GM21576 (cell line): ENCODE measurements at regions not wholly inside any gene's neighbourhood (a gene's known extent, or its start where the extent isn't known, plus 50 kb on each side); places are given as distances from the start of the nearest gene placed in this dataset.

ENCODE experiments used
- ATAC-seq: cut with Tn5 transposase; IDR thresholded peaks from one replicate; pipeline ENCODE4 v1.9.1; 2021; ENCODE audit warnings: mild to moderate bottlenecking, moderate library complexity; ENCODE audit not compliant: unreplicated experiment

DNA sequence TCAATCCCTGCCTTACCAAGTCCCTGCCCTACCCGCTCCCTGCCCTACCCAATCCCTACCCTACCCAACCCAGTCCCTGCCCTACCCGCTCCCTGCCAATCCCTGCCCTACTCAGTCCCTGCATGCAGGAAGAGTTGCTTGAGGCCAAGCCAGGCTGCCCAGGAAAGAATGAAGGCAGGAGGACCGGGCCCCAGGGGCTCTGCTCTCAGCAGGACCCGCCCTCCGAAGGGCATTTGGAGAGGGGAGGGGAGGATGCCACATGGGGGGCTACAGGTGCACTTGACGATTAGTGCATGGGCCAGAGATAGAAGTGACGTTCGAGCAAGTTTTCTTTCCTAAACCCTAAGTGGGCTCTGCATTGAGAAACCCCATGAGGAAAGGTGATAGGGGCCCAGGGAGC, 581.2 kb downstream of the TBC1D22A start:
- ATAC-seq: no peak

DNA sequence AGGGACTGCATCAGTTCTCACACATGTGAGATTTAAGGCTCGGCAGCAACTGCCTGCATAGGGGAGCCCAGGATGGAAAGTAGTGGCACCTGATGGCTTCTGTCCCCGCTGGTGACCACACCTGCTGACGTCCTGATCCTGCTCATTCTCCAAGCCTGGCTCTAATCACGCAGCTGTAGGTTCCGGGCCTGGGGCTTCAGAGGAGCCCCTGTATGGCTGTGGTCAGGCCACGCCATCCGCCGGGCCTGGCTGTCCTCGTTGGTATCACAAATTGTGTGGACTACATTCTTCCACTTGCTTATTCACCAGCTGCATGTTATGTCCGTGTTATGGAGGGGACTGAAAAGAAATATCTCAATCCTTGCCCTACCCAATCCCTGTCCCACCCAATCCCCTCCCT, 580.0 kb downstream of the TBC1D22A start:
- ATAC-seq: no peak

DNA sequence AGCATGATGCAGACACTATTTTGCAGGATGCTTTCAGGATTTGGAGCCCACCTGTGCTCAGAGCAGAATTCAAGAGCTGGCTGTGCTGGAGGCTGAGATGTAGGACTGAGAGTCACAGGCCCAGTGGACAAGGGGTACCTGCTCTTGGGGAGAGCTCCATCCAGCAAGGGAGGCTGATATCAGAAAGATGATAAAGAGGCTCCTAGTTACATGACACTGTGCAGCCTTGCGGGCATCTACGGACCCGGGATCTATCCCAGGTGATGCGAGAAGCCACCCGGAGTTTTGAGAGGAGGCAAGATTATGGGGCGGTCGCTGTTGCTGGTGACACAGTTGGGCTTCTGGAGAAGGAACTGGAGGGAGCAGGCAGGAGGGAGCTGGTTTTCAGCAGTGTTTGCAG, 579.0 kb downstream of the TBC1D22A start:
- no peak for ATAC-seq

DNA sequence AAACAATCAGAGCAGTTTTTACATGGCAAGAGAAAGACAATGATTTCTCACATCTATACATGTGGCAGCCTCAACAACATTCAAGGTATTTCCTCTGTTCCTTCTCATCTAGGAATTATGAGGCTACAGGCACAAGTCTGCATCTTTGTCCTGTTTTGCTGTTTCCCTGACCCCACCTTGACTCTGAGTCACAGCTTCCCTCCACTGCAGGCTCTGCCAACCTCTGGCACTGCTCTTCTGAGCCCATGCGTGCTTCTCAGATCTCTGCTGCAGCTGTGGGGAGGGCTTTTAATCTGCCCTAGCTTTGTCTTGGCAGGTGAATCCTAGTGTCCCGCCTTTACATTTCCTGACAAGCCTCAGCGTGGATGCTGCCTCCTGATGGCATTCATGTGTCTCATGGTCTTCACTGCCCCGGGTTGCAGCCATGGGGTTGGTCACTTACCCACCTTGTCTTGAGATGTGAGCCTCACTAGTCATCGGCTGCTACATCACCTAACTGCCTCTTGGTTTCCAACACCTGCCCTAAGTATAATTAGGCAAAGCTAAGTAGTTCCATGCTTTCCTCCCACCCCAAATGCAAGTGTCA, 578.5 kb downstream of the TBC1D22A start:
- ATAC-seq: no peak

DNA sequence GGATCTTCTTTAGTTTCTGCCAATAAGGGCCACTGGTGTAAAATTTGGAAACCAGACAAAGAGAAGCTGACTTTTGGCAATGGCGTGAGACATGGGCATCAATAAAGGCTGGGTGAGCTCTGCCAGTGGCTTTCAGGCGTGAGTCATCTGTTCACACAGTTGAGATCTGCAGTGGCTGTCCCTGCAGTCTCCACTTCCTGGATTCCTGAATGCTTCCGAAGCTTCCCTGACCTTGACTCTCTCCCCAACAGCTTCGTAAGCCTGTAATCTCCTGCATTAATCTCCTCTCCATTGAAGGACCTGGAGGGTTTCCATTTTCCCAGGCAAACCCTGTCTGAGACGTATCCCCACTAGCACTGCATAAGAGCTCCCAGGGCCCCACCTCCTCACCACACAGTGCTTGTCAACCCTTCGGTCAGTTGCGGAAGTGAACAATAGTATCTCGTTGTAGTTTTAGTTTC, 574.7 kb downstream of the TBC1D22A start:
- no peak for ATAC-seq

DNA sequence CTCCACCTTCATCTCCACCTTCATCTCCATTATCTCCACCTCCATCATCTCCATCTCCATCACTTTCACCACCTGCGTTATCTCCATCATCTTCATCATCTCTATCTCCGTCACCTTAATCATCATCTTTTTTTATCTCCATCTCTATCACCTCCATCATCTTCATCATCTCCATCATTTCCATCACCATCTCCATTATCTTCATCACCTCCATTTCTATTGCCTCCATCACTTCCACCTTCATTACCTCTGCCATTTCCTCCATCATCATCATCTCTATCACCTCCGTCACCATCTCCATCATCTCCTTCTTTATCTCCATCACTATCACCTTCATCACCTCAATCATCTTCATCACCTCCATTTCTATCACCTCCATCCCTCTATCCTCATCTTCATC, 573.5 kb downstream of the TBC1D22A start:
- no peak for ATAC-seq

DNA sequence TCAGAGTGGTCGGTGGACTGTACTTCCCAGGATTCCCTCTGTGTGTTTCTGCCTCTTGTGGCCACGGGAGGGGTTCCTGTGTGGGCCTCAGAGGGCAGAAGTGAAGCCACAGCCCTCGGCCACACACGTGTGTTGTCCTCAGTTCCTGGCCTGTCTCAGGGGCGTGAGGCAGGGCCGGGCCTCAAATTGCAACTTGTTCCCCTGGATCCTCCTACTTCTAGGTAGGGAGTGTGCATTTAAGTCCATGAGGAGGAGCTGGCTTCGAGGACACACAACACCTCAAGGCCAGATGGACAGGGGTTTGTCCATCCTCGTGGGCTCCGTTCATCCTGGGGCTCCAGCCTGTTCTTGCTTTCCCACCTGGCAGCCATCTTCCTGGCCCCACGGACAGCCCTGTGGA, 573.0 kb downstream of the TBC1D22A start:
- no peak for ATAC-seq

DNA sequence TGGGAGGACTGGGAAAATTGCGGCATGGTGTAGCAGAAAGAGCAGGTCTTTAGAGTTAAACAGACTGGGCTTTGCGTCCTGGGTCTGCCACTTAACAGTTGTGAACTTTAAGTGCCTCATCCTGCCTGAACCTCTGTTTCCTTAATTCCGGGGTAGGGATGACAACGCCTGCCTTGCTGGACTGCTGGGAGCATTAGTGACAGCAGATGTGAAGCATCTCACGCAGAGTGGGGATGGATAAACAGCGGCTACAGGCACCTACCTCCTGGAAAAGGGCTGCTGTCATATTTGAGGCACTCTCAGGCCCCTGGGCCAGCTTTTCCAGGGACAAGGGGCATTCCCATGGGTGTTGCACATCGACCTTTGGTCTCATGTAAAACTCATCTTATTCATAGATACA, 572.2 kb downstream of the TBC1D22A start:
- no peak for ATAC-seq

DNA sequence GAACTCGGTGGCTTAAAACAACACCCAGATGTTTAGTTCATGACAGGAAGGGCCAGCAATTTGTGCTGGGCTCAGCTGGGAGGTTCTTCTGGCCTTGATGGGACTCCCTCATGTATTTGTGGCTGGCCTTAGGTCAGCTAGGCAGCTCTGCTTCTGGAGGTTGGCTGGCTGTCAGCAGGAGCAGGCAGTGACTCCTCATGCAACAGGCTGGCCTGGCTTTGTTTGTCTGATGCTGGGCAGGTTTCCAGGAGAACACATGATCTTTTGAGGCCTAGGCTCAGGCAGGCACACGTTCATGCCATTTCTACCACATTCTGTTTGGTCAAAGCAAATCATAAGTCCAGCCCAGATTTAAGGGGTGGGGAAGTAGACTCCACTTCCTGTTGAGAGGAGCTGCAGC, 571.2 kb downstream of the TBC1D22A start:
- no peak for ATAC-seq

DNA sequence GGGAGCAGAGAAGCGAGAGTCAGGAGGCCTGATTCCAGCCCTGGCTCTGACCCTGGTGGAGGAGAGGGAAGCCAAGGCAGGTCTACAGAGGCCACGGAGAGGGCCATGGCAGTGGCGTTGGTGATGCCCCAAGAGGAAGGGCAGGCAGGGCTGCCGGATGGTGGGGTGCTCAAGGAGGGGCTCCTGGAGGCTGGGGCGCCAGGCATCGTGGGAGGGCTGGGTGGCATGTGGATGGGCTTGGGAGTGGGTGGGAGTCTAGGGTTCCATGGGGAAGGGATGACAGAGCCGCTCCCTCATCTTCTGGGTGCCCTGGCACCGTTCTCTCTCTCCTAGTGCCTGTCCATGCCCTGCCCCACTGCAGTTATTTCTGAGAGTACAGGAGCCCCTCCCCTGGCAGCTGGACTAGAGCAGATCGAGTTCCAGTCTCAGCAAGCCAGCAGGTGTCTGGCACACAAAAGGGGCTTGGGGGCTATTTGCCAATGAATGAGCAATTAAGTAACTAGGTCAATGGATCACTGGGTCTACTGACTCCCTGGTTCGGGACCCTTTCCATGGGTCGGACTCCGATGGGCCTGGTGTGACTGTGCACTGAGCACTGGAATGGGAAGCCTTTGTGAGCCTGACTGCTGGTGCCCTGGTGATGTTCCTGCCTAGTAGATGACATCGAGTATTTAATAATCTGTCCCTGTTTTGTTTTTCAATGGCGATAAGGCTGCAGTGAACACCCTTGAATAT, 570.0 kb downstream of the TBC1D22A start:
- no peak for ATAC-seq

DNA sequence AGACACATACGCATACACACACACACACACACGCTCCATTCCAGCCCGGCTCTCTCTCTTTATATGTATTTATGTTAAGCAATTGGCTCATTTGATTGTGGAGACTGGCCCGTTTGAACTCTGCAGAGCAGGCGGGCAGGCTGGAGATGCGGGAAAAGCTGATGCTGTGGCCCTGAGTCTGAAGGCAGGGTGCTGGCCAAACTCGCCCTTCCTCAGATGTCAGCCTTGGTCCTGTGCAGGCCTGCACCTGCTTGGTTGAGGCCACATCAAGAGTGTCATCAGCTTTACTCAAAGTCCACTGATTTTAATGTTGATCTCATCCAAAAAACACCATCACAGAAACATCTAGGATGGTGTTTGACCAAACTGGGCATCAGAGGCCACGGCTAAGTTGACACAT, 569.3 kb downstream of the TBC1D22A start:
- no peak for ATAC-seq

DNA sequence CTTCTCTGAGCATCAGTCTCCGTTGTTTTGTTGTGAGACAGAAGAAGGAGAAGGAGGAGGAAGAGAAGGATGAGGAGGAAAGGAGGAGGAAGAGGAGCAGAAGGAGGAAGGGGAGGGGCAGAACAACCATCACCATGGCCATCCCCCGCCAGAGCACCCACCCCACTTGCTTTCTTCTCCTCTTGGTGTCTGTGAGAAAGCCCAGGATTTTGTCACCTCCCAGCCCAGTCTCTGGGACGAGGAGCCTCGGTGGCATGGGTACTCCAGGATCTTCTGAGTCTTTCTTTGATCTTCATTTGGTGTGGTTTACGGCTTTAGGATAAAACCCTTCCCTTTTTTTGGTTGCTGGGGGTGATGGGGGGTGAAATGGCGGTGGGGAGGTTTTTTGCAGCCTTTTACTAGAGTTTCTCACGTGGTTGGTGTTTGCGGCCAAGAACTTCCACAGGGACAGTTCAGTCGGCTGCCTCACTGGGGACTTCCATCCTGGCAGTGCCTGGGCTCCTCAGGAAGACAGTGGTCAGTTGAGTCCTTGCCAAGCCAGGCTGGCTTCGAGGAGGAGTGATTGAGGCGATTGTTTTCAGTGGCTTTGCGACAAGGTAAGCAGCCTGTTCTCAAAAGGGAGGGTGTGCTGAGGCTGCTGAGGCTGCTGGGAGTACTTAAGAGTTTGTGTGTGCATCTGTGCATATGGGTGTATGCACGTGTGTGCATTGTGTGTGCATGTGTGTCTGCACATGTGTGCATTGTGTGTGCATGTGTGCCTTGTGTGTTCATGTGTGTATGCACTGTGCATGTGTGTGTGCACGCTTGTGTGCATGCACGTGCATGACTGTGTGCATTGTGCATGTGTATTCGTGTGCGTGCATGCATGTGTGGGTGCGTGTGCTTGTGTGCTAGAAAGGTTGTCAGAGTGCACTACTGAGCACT, 567.5 kb downstream of the TBC1D22A start:
- ATAC-seq: no peak

DNA sequence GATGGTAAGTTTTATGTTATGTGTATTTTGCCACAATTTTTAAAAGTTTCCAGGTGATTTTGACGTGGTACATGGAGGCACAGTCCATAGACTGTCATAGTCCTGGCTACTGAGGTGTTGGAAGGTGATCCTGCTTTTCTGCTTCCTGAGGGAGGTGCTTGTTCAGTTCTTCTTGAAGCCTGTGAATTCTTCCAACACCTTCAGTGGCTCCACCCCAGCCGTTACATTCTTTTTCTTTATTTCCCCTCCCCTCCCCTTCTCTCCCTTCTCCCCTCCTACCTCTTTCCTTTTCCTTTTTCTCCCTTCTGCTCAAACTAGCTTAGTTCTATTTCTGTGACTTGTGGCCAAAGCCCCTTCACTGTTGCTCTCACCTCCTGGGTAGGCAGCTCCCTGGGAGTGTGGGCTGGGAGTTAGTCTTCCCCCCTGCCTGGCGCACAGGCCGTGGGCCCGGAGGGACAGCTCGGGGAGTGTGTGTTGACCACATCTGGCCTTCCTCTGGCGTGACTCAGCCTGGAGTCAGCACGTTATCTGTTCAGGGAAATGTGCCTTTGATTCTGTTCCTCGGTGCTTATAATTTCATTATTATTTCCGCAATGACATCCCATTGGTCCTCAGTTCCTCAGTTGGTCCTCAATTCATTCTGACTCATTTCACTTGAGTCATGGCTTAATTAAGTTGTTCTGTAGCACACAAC, 566.2 kb downstream of the TBC1D22A start:
- no peak for ATAC-seq

DNA sequence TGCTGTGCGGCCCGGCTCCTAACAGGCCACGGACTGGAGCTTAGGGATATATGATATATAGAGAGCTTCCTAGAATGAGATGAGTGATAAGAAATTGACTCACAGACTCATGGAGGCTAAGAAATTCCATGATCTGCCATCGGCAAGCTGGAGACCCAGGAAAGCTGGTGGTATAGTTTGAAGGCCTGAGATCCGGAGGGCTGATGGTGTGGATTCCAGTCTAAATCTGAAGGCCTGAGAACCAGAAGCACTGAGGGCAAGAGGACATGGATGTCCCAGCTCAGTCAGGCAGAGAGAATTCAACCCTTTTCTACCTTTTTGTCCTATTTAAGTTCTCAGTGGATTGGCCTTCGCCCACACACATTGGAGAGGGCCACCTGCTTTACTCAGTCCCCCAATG, 564.8 kb downstream of the TBC1D22A start:
- ATAC-seq: no peak

DNA sequence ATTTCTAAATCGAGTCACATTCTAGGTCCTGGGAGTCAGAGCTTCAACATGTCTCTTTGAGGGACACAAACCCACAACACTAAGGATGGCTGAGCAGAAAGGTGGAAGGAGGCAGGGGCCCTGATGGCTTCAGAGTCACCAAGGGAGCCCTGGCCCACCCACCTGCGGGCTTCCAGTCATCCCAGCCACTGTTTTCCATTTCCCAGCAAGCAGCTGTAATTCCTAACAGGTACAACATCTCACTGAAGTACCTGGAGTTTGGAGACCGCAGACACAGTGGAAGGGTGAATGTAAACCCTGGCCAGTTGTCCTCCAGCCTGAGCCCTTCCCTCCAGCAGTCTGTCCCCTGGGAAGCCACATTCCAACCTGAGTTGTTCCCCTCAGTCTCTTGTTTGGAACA, 562.8 kb downstream of the TBC1D22A start:
- no peak for ATAC-seq

DNA sequence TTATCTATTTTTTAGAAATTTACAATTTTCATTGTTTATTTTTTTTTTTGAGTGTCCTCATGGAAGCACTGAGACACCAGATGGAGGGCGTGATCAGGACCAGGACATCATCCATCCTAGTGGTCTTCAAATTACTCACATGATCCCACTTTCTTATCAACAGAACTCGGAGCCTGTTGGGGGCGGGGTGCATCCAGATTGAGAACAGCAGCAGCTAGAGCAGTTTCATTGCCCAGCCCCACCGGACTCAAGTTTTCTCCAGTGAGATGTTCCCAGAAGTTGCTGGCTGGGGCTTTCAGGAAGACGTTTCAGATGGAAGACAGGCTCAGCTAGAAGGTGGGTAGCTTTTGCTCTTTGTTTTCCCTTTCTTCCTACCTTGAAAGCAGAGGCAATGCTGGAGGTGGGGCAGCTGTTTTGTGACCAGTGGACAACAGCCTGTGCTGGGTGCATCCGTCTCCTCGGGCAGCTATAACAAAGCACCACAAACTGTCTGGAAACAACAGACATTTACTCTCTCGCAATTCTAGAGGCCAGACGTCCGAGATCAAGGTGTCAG, 562.1 kb downstream of the TBC1D22A start:
- no peak for ATAC-seq

DNA sequence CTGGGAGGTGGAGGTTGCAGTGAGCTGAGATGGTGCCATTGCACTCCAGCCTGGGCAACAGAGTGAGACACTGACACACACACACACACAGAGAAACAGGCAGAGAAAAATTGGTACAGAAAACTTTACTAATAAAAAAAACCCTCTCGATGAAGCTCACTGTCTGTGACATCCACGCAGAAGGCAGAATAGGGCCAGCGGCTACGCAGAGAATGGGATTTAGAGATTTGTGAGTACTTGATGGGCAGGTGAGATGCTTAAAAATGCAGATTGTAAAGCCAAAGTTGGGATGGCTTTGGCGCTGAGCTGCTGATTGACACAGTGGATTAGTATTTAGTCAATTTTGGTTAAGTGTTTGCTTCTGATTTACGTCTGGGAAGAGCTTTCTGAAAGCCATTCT, 561.1 kb downstream of the TBC1D22A start:
- no peak for ATAC-seq

DNA sequence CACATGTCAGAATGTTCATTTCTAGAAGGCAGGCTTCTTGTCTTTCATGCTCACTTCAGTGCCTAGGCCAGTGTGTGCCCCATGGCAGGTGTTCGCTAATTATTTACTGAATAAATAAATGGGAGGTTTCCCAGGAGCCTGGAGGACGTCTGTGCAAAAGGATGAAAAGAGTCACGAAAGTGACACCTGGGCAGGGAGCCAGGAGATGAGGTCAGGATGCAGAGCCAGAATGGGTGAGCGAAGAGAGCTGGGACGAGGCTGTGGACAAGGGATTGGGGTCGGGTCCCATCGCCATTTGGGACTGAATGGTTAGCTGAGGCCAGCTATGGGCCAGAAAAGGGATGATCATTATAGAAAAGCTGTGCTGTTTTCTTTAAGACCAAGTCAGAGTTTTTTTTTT, 560.4 kb downstream of the TBC1D22A start:
- no peak for ATAC-seq

DNA sequence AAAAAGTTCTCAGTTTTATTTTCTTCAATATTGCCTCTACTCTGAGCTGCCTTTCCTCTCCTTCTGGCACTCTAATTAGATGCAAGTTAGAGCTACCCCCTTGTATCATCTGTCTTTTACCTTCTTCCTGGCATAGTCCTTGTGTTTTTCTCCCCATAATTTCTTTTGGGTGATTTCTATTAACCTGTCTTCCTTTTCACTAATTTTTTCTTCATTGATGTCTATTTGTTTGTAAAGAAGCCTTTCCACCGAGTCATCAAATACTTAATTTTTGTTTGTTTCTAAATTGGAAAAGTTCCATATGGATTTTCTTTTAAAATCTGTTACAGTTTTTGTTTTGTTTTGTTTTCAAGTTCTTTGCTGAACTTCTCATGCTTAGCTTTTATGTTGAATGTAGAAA, 558.1 kb downstream of the TBC1D22A start:
- ATAC-seq: no peak

DNA sequence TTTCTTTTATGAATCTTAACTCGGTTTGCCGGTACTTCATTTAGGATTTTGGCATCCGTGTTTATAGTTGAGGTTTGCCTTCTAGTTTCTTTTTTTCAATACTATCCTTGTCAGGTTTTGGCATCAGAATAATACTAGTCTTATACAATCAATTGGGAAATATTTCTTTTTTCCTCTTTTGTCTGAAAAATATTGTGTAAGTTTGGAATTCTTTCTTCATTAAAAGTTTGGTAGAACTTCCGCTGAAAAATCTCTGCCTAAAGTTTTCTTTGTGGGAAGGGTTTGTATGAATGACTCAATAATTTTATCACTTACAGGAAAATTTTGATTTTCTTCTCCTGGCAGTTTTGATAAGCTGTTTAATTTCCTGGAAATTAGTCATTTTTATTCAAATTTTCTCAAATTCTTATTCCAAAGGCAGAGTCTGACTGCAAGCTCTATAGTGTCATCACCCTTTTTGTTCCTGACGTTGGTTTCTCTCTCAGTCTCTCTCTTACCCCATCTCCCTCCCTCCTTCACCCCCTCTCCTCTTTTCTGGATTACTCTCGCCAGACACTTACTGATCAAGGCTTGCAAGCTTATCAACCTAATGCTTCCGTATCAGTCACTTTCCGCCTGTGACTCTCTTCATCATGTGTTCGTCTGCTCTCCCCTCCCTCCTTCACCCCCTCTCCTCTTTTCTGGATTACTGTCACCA, 555.7 kb downstream of the TBC1D22A start:
- no peak for ATAC-seq
